Fibroblast of lung (primary cell): ENCODE measurements at regions not wholly inside any gene's neighbourhood (a gene's known extent, or its start where the extent isn't known, plus 50 kb on each side); places are given as distances from the start of the nearest gene placed in this dataset.

Experiments used
- CTCF ChIP-seq, 2 donors: IDR thresholded peaks in 1 of 2; conservative IDR thresholded peaks in 1 of 2; 1 replicate in 1 of 2; 2 replicates in 1 of 2; pipeline ENCODE4 v1.5.1; 2011 to 2012; ENCODE audit warnings: low read length in 2 of 2, control low read depth in 1 of 2, inconsistent platforms in 1 of 2, low read depth in 1 of 2, mild to moderate bottlenecking in 1 of 2
- EZH2 ChIP-seq: IDR thresholded peaks from 2 replicates; pipeline ENCODE4 v1.5.1; 2012; ENCODE audit warnings: low read length, control low read depth, mild to moderate bottlenecking; ENCODE audit errors: missing control alignments

GRCh38 chr1:4284976-4285375 lies 369.4 kb upstream of the AJAP1 start:
- no peak for TF ChIP-seq CTCF (conservative IDR thresholded peaks at IDR 0.05 in 1 of 2, IDR thresholded peaks at IDR 0.05 in 1 of 2; ENCODE audit: low read depth in 1 of 2, low read length in 2 of 2)
- no peak for TF ChIP-seq EZH2
